Endothelial cell of umbilical vein (primary cell): ENCODE measurements at regions not wholly inside any gene's neighbourhood (a gene's known extent, or its start where the extent isn't known, plus 50 kb on each side); places are given as distances from the start of the nearest gene placed in this dataset.

ENCODE experiments used
- BruUV-seq: library from RNA; stranded (reverse); fragments of 400-500 nt; replicated peaks from 2 replicates; lab custom pipeline; 2021; lab: Mats Ljungman, UMichigan
- CTCF ChIA-PET: fragments of 300-600, 350-600 bp; sonication (Branson Sonifier 250); formaldehyde crosslinking; loops from one replicate; lab custom pipeline; 2021; ENCODE audit warnings: antibody characterized with exemption, inconsistent platforms; lab: Charles Lee
- POLR2A ChIA-PET: fragments of 300-600, 350-600 bp; sonication (Branson Sonifier 250); formaldehyde crosslinking; loops from one replicate; lab custom pipeline; 2021; ENCODE audit warnings: antibody characterized with exemption, inconsistent platforms; lab: Charles Lee
- DNase-seq: peaks from one replicate; pipeline ENCODE4 v3.0.0-alpha.2; 2011; ENCODE audit warnings: low read depth, low spot score
- FAIRE-seq: peaks from 2 replicates; lab custom pipeline; 2011; peaks lifted over from hg19 to GRCh38; lab: Jason Lieb, UNC
- H2AFZ ChIP-seq: 2 replicates; pipeline ENCODE4 v1.6.0; 2012; ENCODE audit warnings: low read depth, low read length, control low read depth, inconsistent platforms
- H3K27ac ChIP-seq: 2 replicates; pipeline ENCODE4 v1.5.1; 2011; ENCODE audit warnings: low read depth, mild to moderate bottlenecking, control low read depth, low read length, moderate library complexity; ENCODE audit not compliant: insufficient read depth
- H3K27me3 ChIP-seq, 2 experiments: 2 replicates each; pipeline versions ENCODE4 v1.6.0 to v1.6.1; 2011; ENCODE audit warnings: low read length in 2 of 2, mixed read lengths in 1 of 2; ENCODE audit not compliant: control insufficient read depth in 2 of 2, insufficient read depth in 2 of 2
- H3K36me3 ChIP-seq, 2 experiments: 2 replicates in 1 of 2; 3 replicates in 1 of 2; pipeline ENCODE4 v1.5.1; 2011; ENCODE audit warnings: low read length in 2 of 2, mild to moderate bottlenecking in 1 of 2, moderate library complexity in 1 of 2; ENCODE audit not compliant: control insufficient read depth in 2 of 2, insufficient read depth in 2 of 2; ENCODE audit errors: extremely low read depth in 1 of 2
- H3K4me1 ChIP-seq: 3 replicates; pipeline ENCODE4 v1.5.1; 2011; ENCODE audit warnings: mild to moderate bottlenecking, low read length; ENCODE audit not compliant: control insufficient read depth, insufficient read depth; ENCODE audit errors: extremely low read depth
- H3K4me2 ChIP-seq: 2 replicates; pipeline ENCODE4 v1.6.1; 2011; ENCODE audit warnings: low read length, control low read depth, mixed read lengths; ENCODE audit not compliant: insufficient read depth
- H3K4me3 ChIP-seq, 3 experiments: fragments of 200-600 bp in 1 of 3; sonication (generic), shearing (Covaris generic) in 1 of 3; replicated peaks in 1 of 3; 2 replicates each; pipeline ENCODE4 v1.5.1; 2011 to 2016; ENCODE audit warnings: control low read depth in 3 of 3, low read length in 3 of 3, mild to moderate bottlenecking in 2 of 3, inconsistent platforms in 1 of 3, low read depth in 1 of 3, moderate library complexity in 1 of 3; ENCODE audit not compliant: insufficient read depth in 1 of 3
- H3K79me2 ChIP-seq: 2 replicates; pipeline ENCODE4 v1.6.0; 2012; ENCODE audit warnings: low read length, inconsistent platforms; ENCODE audit not compliant: control insufficient read depth, insufficient read depth
- H3K9ac ChIP-seq: replicated peaks from 2 replicates; pipeline ENCODE3; 2011; ENCODE audit warnings: low read length, control low read depth; ENCODE audit not compliant: insufficient read depth; ENCODE audit errors: extremely low read depth
- H3K9me1 ChIP-seq: replicated peaks from 3 replicates; pipeline ENCODE4 v1.6.0; 2011; ENCODE audit warnings: mild to moderate bottlenecking, low read length; ENCODE audit not compliant: control insufficient read depth, insufficient read depth; ENCODE audit errors: extremely low read depth
- H3K9me3 ChIP-seq: replicated peaks from 2 replicates; pipeline ENCODE4 v1.5.1; 2012; ENCODE audit warnings: low read length, inconsistent platforms; ENCODE audit not compliant: control insufficient read depth, insufficient read depth
- H4K20me1 ChIP-seq: replicated peaks from 2 replicates; pipeline ENCODE3; 2011; ENCODE audit warnings: mild to moderate bottlenecking, low read length; ENCODE audit not compliant: control insufficient read depth, insufficient read depth; ENCODE audit errors: extremely low read depth
- CTCF ChIP-seq, 2 donors: IDR thresholded peaks; 1 replicate in 1 of 2; 2 replicates in 1 of 2; pipeline ENCODE4 v1.5.1; 2011; ENCODE audit warnings: low read length in 2 of 2, mild to moderate bottlenecking in 2 of 2, moderate library complexity in 2 of 2, control low read depth in 1 of 2, inconsistent platforms in 1 of 2, low read depth in 1 of 2; ENCODE audit not compliant: insufficient read depth in 1 of 2; ENCODE audit errors: extremely low read depth in 1 of 2
- EZH2 ChIP-seq: IDR thresholded peaks from 2 replicates; pipeline ENCODE4 v1.6.1; 2012; ENCODE audit warnings: borderline replicate concordance, low read depth, mild to moderate bottlenecking, moderate library complexity, low read length, inconsistent platforms; ENCODE audit not compliant: severe bottlenecking
- FOS ChIP-seq: IDR thresholded peaks from 2 replicates; pipeline ENCODE4 v1.6.1; 2011; ENCODE audit warnings: mild to moderate bottlenecking, low read length, moderate library complexity, borderline replicate concordance; ENCODE audit not compliant: insufficient read depth
- GATA2 ChIP-seq: IDR thresholded peaks from 2 replicates; pipeline ENCODE4 v1.7.0; 2011; ENCODE audit warnings: low read depth, mild to moderate bottlenecking, moderate library complexity, mixed read lengths, low read length; ENCODE audit not compliant: insufficient read length, insufficient read depth
- JUN ChIP-seq: IDR thresholded peaks from 2 replicates; pipeline ENCODE4 v1.6.1; 2011; ENCODE audit warnings: borderline replicate concordance, low read depth; ENCODE audit not compliant: insufficient read length, insufficient read depth
- MAX ChIP-seq: IDR thresholded peaks from 2 replicates; pipeline ENCODE4 v1.6.1; 2011; ENCODE audit not compliant: insufficient read depth, insufficient read length
- MYC ChIP-seq: IDR thresholded peaks from one replicate; pipeline ENCODE4 v1.6.1; 2011; ENCODE audit warnings: mild to moderate bottlenecking, low read depth, low read length
- POLR2A ChIP-seq: IDR thresholded peaks from 2 replicates; pipeline ENCODE4 v1.6.1; 2012; ENCODE audit warnings: low read depth, mild to moderate bottlenecking, control low read depth, low read length
- POLR2AphosphoS5 ChIP-seq: IDR thresholded peaks from 2 replicates; pipeline ENCODE4 v1.6.1; 2012; ENCODE audit warnings: low read depth, mild to moderate bottlenecking, control low read depth, low read length, moderate library complexity; ENCODE audit not compliant: insufficient read depth
- dilution Hi-C: fragments of 300-500 bp; cut with MboI; formaldehyde crosslinking; loops from one replicate; pipeline ENCODE4 v1.15.0; 2019; ENCODE audit warnings: low sequenced_read_pairs; ENCODE audit not compliant: extremely low pct_ligation_motif_present
- intact Hi-C: fragments of 100-400 bp; cut with micrococcal nuclease; formaldehyde crosslinking; loops from one replicate; pipeline ENCODE4 v1.10.0; 2022

GRCh38 chr1:118325550-118326225 lies 140.7 kb upstream of the SPAG17 start:
- no peak overlapping the region for H3K27ac ChIP-seq
- ChIA-PET POLR2A (no interaction called here), CTCF (no interaction called here)
- H3K9ac ChIP-seq = no peak overlapping the region
- no peaks in the 10 kb centered on the region for H4K20me1 ChIP-seq
- no peak for TF ChIP-seq MYC
- TF ChIP-seq MAX = no peak
- no peak for TF ChIP-seq FOS
- TF ChIP-seq POLR2AphosphoS5 = no peak
- TF ChIP-seq CTCF (IDR thresholded peaks at IDR 0.05; ENCODE audit: extremely low read depth in 1 of 2, insufficient read depth in 1 of 2, low read depth in 1 of 2, low read length in 2 of 2) = no peak
- TF ChIP-seq JUN = no peak
- TF ChIP-seq GATA2 = no peak
- TF ChIP-seq EZH2 = no peak
- no peak for TF ChIP-seq POLR2A
- no peaks in the 10 kb centered on the region for H3K79me2 ChIP-seq
- no peaks in the 10 kb centered on the region for H3K9me1 ChIP-seq
- dilution Hi-C loops (no loop called here), intact Hi-C loops (no loop called here)
- DNase-seq (no peak), FAIRE-seq (no peak)
- H3K36me3 ChIP-seq = no peaks in the 10 kb centered on the region
- BruUV-seq = no TSS peak
- H3K4me3 ChIP-seq = no peak overlapping the region
- H3K27me3 ChIP-seq = no peaks in the 10 kb centered on the region
- no peaks in the 10 kb centered on the region for H3K4me1 ChIP-seq
- H3K9me3 ChIP-seq = no peaks in the 10 kb centered on the region
- H2AFZ ChIP-seq = no peak overlapping the region
- H3K4me2 ChIP-seq = no peak overlapping the region
